GM12891 (cell line): ENCODE measurements at regions not wholly inside any gene's neighbourhood (a gene's known extent, or its start where the extent isn't known, plus 50 kb on each side); places are given as distances from the start of the nearest gene placed in this dataset.

Experiments used
- POLR2A ChIP-seq: IDR thresholded peaks from 2 replicates; pipeline ENCODE4 v1.6.1; 2011; ENCODE audit warnings: low read depth, low read length, control low read depth
- POLR2AphosphoS5 ChIP-seq: IDR thresholded peaks from 2 replicates; pipeline ENCODE4 v1.6.1; 2011; ENCODE audit warnings: low read depth, low read length, control low read depth
- SPI1 ChIP-seq: IDR thresholded peaks from 2 replicates; pipeline ENCODE4 v1.6.1; 2011; ENCODE audit warnings: low read depth, low read length, control low read depth
- TAF1 ChIP-seq: IDR thresholded peaks from 2 replicates; pipeline ENCODE4 v1.6.1; 2011; ENCODE audit warnings: low read depth, low read length, control low read depth

- TF ChIP-seq POLR2AphosphoS5 (no peak), TAF1 (no peak), POLR2A (no peak), SPI1 (no peak)
Observed at GRCh38 chr6:14756340-14756739, 489.5 kb upstream of the JARID2 start.
